ENCODE measurements at regions not wholly inside any gene's neighbourhood (a gene's known extent, or its start where the extent isn't known, plus 50 kb on each side); places are given as distances from the start of the nearest gene placed in this dataset.

DNA sequence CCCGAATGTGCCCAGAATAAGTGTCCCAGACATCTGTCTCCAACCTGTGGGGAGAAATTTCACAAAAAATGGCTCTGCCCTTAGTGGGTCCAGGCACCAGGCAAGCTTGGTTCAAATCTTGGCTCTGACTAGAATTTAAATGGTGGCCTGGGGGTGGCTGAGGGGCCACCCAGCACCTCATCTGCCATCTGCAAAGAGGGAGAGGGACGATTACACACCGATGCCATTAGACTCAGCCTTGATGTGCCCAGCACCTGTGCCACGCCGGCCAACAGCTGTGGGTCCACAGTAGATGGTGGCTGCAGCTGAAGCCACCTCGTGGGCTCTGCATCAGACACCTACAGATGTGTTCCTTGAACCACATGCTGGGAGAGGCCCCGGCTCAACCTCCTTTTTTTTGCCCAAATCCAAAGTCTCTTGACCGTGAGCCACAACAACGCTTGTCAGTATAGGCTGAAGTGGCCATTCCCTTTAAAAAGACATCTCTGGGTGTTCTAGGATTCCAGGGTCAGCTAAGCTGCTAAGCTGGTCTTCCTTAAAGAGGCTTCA lies 222.0 kb upstream of the RAB6C start:
- TF ChIP-seq, protein P1, sequence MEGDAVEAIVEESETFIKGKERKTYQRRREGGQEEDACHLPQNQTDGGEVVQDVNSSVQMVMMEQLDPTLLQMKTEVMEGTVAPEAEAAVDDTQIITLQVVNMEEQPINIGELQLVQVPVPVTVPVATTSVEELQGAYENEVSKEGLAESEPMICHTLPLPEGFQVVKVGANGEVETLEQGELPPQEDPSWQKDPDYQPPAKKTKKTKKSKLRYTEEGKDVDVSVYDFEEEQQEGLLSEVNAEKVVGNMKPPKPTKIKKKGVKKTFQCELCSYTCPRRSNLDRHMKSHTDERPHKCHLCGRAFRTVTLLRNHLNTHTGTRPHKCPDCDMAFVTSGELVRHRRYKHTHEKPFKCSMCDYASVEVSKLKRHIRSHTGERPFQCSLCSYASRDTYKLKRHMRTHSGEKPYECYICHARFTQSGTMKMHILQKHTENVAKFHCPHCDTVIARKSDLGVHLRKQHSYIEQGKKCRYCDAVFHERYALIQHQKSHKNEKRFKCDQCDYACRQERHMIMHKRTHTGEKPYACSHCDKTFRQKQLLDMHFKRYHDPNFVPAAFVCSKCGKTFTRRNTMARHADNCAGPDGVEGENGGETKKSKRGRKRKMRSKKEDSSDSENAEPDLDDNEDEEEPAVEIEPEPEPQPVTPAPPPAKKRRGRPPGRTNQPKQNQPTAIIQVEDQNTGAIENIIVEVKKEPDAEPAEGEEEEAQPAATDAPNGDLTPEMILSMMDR (IDR thresholded peaks at IDR 0.05): no peak
- no peak for TF ChIP-seq EZH2 (IDR thresholded peaks at IDR 0.05)

Measured in neural progenitor cell (in vitro differentiated cells).